Thoracic aorta (tissue), 2 donors: ENCODE measurements at regions not wholly inside any gene's neighbourhood (a gene's known extent, or its start where the extent isn't known, plus 50 kb on each side); places are given as distances from the start of the nearest gene placed in this dataset.
"Not testable (repeated sequence)": the region's sequence is repeated elsewhere in the genome, so short reads cannot be mapped to it uniquely, and the experiment has no call there.

Experiments
- ATAC-seq: fragments of 150-250 bp; one replicate; pipeline ENCODE4 v1.8.0; 2017; ENCODE audit warnings: low read depth; ENCODE audit not compliant: insufficient number of reproducible peaks, low FRiP score
- DNase-seq: peaks from one replicate; pipeline ENCODE4 v3.0.0-alpha.2; 2020; ENCODE audit warnings: low spot score
- H3K27ac ChIP-seq, 2 donors: fragments of 200-600 bp; sonication (generic); 1 replicate in 1 of 2; 2 replicates in 1 of 2; pipeline ENCODE4 v1.5.1; 2016; ENCODE audit warnings: mild to moderate bottlenecking in 2 of 2, moderate library complexity in 2 of 2
- H3K27me3 ChIP-seq: fragments of 200-600 bp; sonication (generic); replicated peaks from 2 replicates; pipeline ENCODE4 v1.6.0; 2016; ENCODE audit warnings: mild to moderate bottlenecking; ENCODE audit not compliant: insufficient read depth
- H3K36me3 ChIP-seq: fragments of 200-600 bp; sonication (generic); one replicate; pipeline ENCODE4 v1.5.1; 2016
- H3K4me1 ChIP-seq, 2 donors: fragments of 200-600 bp; sonication (generic); 1 replicate in 1 of 2; 2 replicates in 1 of 2; pipeline versions ENCODE4 v1.5.1 to v1.6.0; 2016; ENCODE audit warnings: low read depth in 2 of 2, mild to moderate bottlenecking in 1 of 2; ENCODE audit not compliant: control insufficient read depth in 1 of 2
- H3K4me3 ChIP-seq: fragments of 200-600 bp; sonication (generic); 2 replicates; pipeline ENCODE4 v1.5.1; 2016; ENCODE audit warnings: mild to moderate bottlenecking
- H3K9me3 ChIP-seq: fragments of 200-600 bp; sonication (generic); 2 replicates; pipeline ENCODE4 v1.5.1; 2016
- CTCF ChIP-seq: fragments of 200-600 bp; sonication (generic); IDR thresholded peaks from one replicate; pipeline ENCODE4 v1.5.1; 2019; ENCODE audit warnings: antibody characterized with exemption

- H3K27ac ChIP-seq: no peak overlapping the region
- no peak for ATAC-seq
- no peaks in the 10 kb centered on the region for H3K27me3 ChIP-seq
- no peak for TF ChIP-seq CTCF
- H3K9me3 ChIP-seq: no peaks in the 10 kb centered on the region
- DNase-seq: no peak
- H3K4me3 ChIP-seq: no peak overlapping the region
- H3K36me3 ChIP-seq: no peaks in the 10 kb centered on the region
- H3K4me1 ChIP-seq: no peaks in the 10 kb centered on the region
These were observed 266.8 kb downstream of the TEX29 start for GRCh38 chr13:111587249-111587648.

- H3K4me1 ChIP-seq: no peaks in the 10 kb centered on the region
- no peak overlapping the region for H3K4me3 ChIP-seq
- no peak overlapping the region for H3K27ac ChIP-seq
- ATAC-seq: no peak
- H3K36me3 ChIP-seq: no peaks in the 10 kb centered on the region
- no peak for DNase-seq
- H3K27me3 ChIP-seq: no peaks in the 10 kb centered on the region
- no peak for TF ChIP-seq CTCF
- H3K9me3 ChIP-seq: no peaks in the 10 kb centered on the region
These were observed 268.9 kb downstream of the TEX29 start for GRCh38 chr13:111589321-111589720.

- no peak for DNase-seq
- H3K9me3 ChIP-seq: no peaks in the 10 kb centered on the region
- no peak overlapping the region for H3K27ac ChIP-seq
These were observed 269.6 kb downstream of the TEX29 start for GRCh38 chr13:111589992-111590391.

GRCh38 chr13:111590796-111591195 lies 270.4 kb downstream of the TEX29 start:
- ATAC-seq (no peak), DNase-seq (no peak)
- Histone ChIP-seq H3K27ac (no peak overlapping the region), H3K27me3 (no peaks in the 10 kb centered on the region), H3K9me3 (no peaks in the 10 kb centered on the region), H3K4me3 (no peak overlapping the region), H3K4me1 (no peaks in the 10 kb centered on the region), H3K36me3 (no peaks in the 10 kb centered on the region)
- no peak for TF ChIP-seq CTCF

More at GRCh38 chr13:111589992-111590391, 269.6 kb downstream of the TEX29 start:
- no peak overlapping the region for H3K4me3 ChIP-seq
- no peak for TF ChIP-seq CTCF
- no peaks in the 10 kb centered on the region for H3K4me1 ChIP-seq
- ATAC-seq: no peak
- H3K27me3 ChIP-seq: no peaks in the 10 kb centered on the region
- no peaks in the 10 kb centered on the region for H3K36me3 ChIP-seq

- H3K4me3 ChIP-seq, H3K9me3 ChIP-seq, H3K27me3 ChIP-seq, DNase-seq, H3K27ac ChIP-seq, H3K36me3 ChIP-seq, ATAC-seq, H3K4me1 ChIP-seq: not testable (repeated sequence)
These were observed 273.0 kb downstream of the TEX29 start for GRCh38 chr13:111593490-111593889.

- TF ChIP-seq CTCF: no peak
- no peak for DNase-seq
- Histone ChIP-seq H3K4me3 (no peak overlapping the region), H3K27me3 (no peaks in the 10 kb centered on the region), H3K4me1 (no peaks in the 10 kb centered on the region), H3K27ac (no peak overlapping the region), H3K36me3 (no peaks in the 10 kb centered on the region), H3K9me3 (no peaks in the 10 kb centered on the region)
- no peak for ATAC-seq
These were observed 274.2 kb downstream of the TEX29 start for GRCh38 chr13:111594606-111595005.
